CD4-positive, alpha-beta T cell treated with Interleukin-1 beta for 1 hour (primary cell): ENCODE measurements at regions not wholly inside any gene's neighbourhood (a gene's known extent, or its start where the extent isn't known, plus 50 kb on each side); places are given as distances from the start of the nearest gene placed in this dataset.

Experiments used
- DNase-seq, 2 donors: peaks; one replicate each; pipeline ENCODE4 v3.0.0-alpha.2; 2020 to 2022

- DNase-seq, result no peak
Observed at GRCh38 chr10:10919976-10920375, 97.7 kb upstream of the CELF2 start.

- DNase-seq, result no peak
Observed at GRCh38 chr10:10921826-10922461, 95.7 kb upstream of the CELF2 start.

- DNase-seq, result no peak
Observed at GRCh38 chr10:10923029-10923651, 94.5 kb upstream of the CELF2 start.

- DNase-seq, result no peak
Observed at GRCh38 chr10:10925667-10926066, 92.0 kb upstream of the CELF2 start.

GRCh38 chr10:10927608-10928007 lies 90.1 kb upstream of the CELF2 start:
- DNase-seq, result no peak

GRCh38 chr10:10930979-10931743 lies 86.5 kb upstream of the CELF2 start:
- DNase-seq, result no peak

GRCh38 chr10:10935032-10935431 lies 82.6 kb upstream of the CELF2 start:
- no peak for DNase-seq

- DNase-seq, result no peak
Observed at GRCh38 chr10:10938676-10939075, 79.0 kb upstream of the CELF2 start.

- no peak for DNase-seq
Observed at GRCh38 chr10:10941127-10941730, 76.4 kb upstream of the CELF2 start.

GRCh38 chr10:10942441-10942840 lies 75.2 kb upstream of the CELF2 start:
- no peak for DNase-seq

GRCh38 chr10:10946081-10946480 lies 71.6 kb upstream of the CELF2 start:
- no peak for DNase-seq

GRCh38 chr10:10946801-10947200 lies 70.9 kb upstream of the CELF2 start:
- no peak for DNase-seq

GRCh38 chr10:10951675-10952074 lies 66.0 kb upstream of the CELF2 start:
- no peak for DNase-seq

- DNase-seq, result no peak
Observed at GRCh38 chr10:10952800-10953199, 64.9 kb upstream of the CELF2 start.

GRCh38 chr10:10956681-10957542 lies 60.8 kb upstream of the CELF2 start:
- no peak for DNase-seq

GRCh38 chr10:10958041-10958440 lies 59.6 kb upstream of the CELF2 start:
- DNase-seq, result no peak

GRCh38 chr10:10959666-10960065 lies 58.0 kb upstream of the CELF2 start:
- no peak for DNase-seq

GRCh38 chr10:10960534-10960933 lies 57.1 kb upstream of the CELF2 start:
- no peak for DNase-seq

GRCh38 chr10:10961072-10961471 lies 56.6 kb upstream of the CELF2 start:
- DNase-seq, result no peak

- DNase-seq, result no peak
Observed at GRCh38 chr10:10967029-10967428, 50.6 kb upstream of the CELF2 start.

GRCh38 chr10:10967581-10968256 lies 50.0 kb upstream of the CELF2 start:
- DNase-seq, result no peak
